ENCODE measurements at regions not wholly inside any gene's neighbourhood (a gene's known extent, or its start where the extent isn't known, plus 50 kb on each side); places are given as distances from the start of the nearest gene placed in this dataset.

- H2AFZ ChIP-seq (ENCODE audit: control insufficient read depth, low read depth, low read length), result no peak overlapping the region
- no peaks in the 10 kb centered on the region for H4K20me1 ChIP-seq (ENCODE audit: control insufficient read depth, insufficient read depth)
- no peak overlapping the region for H3K4me3 ChIP-seq
- POLR2A ChIA-PET, result no interaction called here
- SMC1A ChIA-PET (ENCODE audit: uncharacterized antibody, unreplicated experiment), result interaction anchor here (1.4 kb wide), 1 partner anchor 45 kb away, joined by 5 read pairs; no protein-coding TSS in a partner anchor
- ATAC-seq (no peak), FAIRE-seq (no peak), DNase-seq (ENCODE audit: low read depth, low spot score) (no peak)
- no peaks in the 10 kb centered on the region for H3K36me3 ChIP-seq (ENCODE audit: control insufficient read depth in 2 of 2, insufficient read depth in 2 of 2, low read length in 1 of 2)
- CTCF ChIA-PET, result interaction anchor here (0.9 to 1.4 kb wide), 3 partner anchors 88 to 445 kb away, joined by 3 to 7 read pairs (median 4); no protein-coding TSS in a partner anchor
- no peak overlapping the region for H3K9ac ChIP-seq (ENCODE audit: control insufficient read depth, insufficient read depth, low read length)
- intact Hi-C loops (cut with micrococcal nuclease; ENCODE audit: unreplicated experiment) (loop anchor here (10.0 kb wide), 2 partner anchors 130 to 210 kb away; no protein-coding TSS in a partner anchor), in situ Hi-C loops (cut with MboI) (loop anchor here (5.0 kb wide), 1 partner anchor 442 kb away; no protein-coding TSS in a partner anchor)
- H3K27ac ChIP-seq (ENCODE audit: control insufficient read depth, insufficient read depth), result no peak overlapping the region
- RAD21 ChIA-PET (ENCODE audit: unreplicated experiment), result interaction anchor here (0.6 to 1.5 kb wide), 2 partner anchors 19 to 443 kb away, joined by 3 read pairs; no protein-coding TSS in a partner anchor
- no peak for TF ChIP-seq EGR1 (IDR thresholded peaks at IDR 0.05; ENCODE audit: borderline replicate concordance in 1 of 2, low read depth in 2 of 2, low read length in 2 of 2)
- no peak for TF ChIP-seq POU2F2 (IDR thresholded peaks at IDR 0.05; ENCODE audit: borderline replicate concordance, low read depth, low read length)
- no peak for TF ChIP-seq REST (IDR thresholded peaks at IDR 0.05; ENCODE audit: low read depth, low read length)
- TF ChIP-seq KAT2A (conservative IDR thresholded peaks at IDR 0.05; ENCODE audit: control insufficient read depth, low read depth, low read length), result no peak
- no peak for TF ChIP-seq CBX5 (IDR thresholded peaks at IDR 0.05; ENCODE audit: low read depth)
- no peak for TF ChIP-seq ZBTB11 (CRISPR knock-in tag; IDR thresholded peaks at IDR 0.05)
- no peak for TF ChIP-seq PAX5 (IDR thresholded peaks at IDR 0.05; ENCODE audit: borderline replicate concordance, low read depth, low read length)
- no peak for TF ChIP-seq HDAC6 (IDR thresholded peaks at IDR 0.05; ENCODE audit: unreplicated experiment)
- TF ChIP-seq ZNF384 (IDR thresholded peaks at IDR 0.05; ENCODE audit: borderline replicate concordance, low read depth, low read length), result no peak
- TF ChIP-seq RBBP5 (conservative IDR thresholded peaks at IDR 0.05), result no peak
- no TSS peak for BruUV-seq (replicated peaks)
- WGBS (ENCODE audit: insufficient coverage, insufficient replicate concordance, low lambda C conversion rate, missing lambda C conversion rate), result 24% methylated on average over 19 of the region's 20 CpGs
- H3K4me2 ChIP-seq (ENCODE audit: control insufficient read depth, insufficient read depth), result no peak overlapping the region
- H3K79me2 ChIP-seq (ENCODE audit: control insufficient read depth, insufficient read depth, low read length), result no peaks in the 10 kb centered on the region
- no peaks in the 10 kb centered on the region; a peak in 1 of 4 replicates for H3K27me3 ChIP-seq (replicated peaks in 1 of 2; ENCODE audit: control insufficient read depth in 2 of 2, insufficient read depth in 2 of 2, low read length in 1 of 2)
- no peaks in the 10 kb centered on the region for H3K4me1 ChIP-seq (ENCODE audit: control insufficient read depth, insufficient read depth, low read length)
- no peaks in the 10 kb centered on the region for H3K9me3 ChIP-seq (replicated peaks; ENCODE audit: control insufficient read depth, insufficient read depth, low read length)
These were observed 175.9 kb downstream of the IRF8 start for GRCh38 chr16:86074651-86075487.

Measured in GM12878 (cell line).